Prostate gland (tissue), 2 donors: ENCODE measurements at regions not wholly inside any gene's neighbourhood (a gene's known extent, or its start where the extent isn't known, plus 50 kb on each side); places are given as distances from the start of the nearest gene placed in this dataset.

Source experiments
- POLR2A ChIP-seq: fragments of 450-650 bp; IDR thresholded peaks from one replicate; pipeline ENCODE4 v1.6.1; 2016; ENCODE audit warnings: antibody characterized with exemption, mild to moderate bottlenecking
- POLR2AphosphoS5 ChIP-seq: sonication (generic); formaldehyde crosslinking; IDR thresholded peaks from one replicate; pipeline ENCODE4 v1.6.1; 2017; ENCODE audit warnings: antibody characterized with exemption
- TF ChIP-seq, protein P1 (sequence below), 4 experiments: fragments of 200-600 bp in 2 of 4; fragments of 450-650 bp in 2 of 4; sonication (generic) in 2 of 4; IDR thresholded peaks; 1 replicate in 3 of 4; 2 replicates in 1 of 4; pipeline ENCODE4 v1.5.1; 2016 to 2019; ENCODE audit warnings: antibody characterized with exemption in 4 of 4, mild to moderate bottlenecking in 2 of 4, moderate library complexity in 2 of 4

DNA sequence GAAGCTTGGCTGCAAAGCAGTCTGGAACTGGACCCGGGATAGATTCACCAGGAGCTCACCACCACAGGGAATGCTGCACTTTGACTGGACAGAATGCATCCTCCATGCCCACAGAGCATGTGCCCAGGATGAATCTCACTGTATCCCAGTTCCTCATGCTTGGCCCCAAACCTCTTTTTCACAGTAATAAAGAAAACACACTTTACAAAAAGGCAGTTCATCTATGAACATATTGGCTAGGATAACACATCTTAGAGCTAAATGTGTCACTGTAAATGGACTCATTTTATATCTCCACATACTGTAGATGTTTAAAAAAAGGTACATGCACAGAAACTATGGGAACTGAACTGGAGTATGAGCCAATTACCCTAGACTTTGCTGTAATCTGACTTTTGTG lies 266.9 kb downstream of the TOX3 start:
- TF ChIP-seq, protein P1, sequence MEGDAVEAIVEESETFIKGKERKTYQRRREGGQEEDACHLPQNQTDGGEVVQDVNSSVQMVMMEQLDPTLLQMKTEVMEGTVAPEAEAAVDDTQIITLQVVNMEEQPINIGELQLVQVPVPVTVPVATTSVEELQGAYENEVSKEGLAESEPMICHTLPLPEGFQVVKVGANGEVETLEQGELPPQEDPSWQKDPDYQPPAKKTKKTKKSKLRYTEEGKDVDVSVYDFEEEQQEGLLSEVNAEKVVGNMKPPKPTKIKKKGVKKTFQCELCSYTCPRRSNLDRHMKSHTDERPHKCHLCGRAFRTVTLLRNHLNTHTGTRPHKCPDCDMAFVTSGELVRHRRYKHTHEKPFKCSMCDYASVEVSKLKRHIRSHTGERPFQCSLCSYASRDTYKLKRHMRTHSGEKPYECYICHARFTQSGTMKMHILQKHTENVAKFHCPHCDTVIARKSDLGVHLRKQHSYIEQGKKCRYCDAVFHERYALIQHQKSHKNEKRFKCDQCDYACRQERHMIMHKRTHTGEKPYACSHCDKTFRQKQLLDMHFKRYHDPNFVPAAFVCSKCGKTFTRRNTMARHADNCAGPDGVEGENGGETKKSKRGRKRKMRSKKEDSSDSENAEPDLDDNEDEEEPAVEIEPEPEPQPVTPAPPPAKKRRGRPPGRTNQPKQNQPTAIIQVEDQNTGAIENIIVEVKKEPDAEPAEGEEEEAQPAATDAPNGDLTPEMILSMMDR (IDR thresholded peaks at IDR 0.05): no peak
- TF ChIP-seq POLR2A (no peak), POLR2AphosphoS5 (no peak)
